ENCODE measurements at regions not wholly inside any gene's neighbourhood (a gene's known extent, or its start where the extent isn't known, plus 50 kb on each side); places are given as distances from the start of the nearest gene placed in this dataset.

DNA sequence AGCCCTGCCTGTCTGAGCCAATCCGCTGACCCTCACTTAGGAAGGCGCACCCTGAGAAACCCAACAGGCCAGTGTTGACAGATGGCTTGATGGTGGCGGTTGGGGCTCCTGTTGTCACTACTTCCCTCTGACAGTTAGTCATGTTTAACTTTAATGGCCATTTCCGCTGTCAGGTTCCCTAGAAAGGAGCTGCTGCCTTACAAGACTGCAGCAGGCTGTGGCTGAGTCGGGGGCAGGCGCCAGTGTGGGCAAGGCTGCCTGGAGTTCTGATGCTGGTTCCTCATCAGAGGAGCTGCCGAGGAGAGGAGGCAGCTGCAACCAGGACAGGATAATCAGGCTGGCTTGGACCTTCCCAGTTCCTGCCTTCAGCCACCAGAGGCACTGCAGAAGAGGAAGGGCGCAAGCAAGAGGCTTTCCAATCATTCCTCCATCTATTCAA, 223.2 kb upstream of the DYNLRB2 start:
- H3K4me1 ChIP-seq, result no peaks in the 10 kb centered on the region
- H3K36me3 ChIP-seq, result no peaks in the 10 kb centered on the region
- no peak overlapping the region for H3K4me3 ChIP-seq
- no peaks in the 10 kb centered on the region for H3K9me3 ChIP-seq
- 69% methylated on average over 8 of the region's 8 CpGs for WGBS
- intact Hi-C loops (cut with DNase I), result no loop called here
- H3K27me3 ChIP-seq, result no peaks in the 10 kb centered on the region
- H3K27ac ChIP-seq (replicated peaks in 1 of 4), result no peak overlapping the region
- no peak for DNase-seq (ENCODE audit: extremely low spot score)
- TF ChIP-seq EP300 (IDR thresholded peaks at IDR 0.05), result no peak
- no peak for TF ChIP-seq POLR2AphosphoS5 (IDR thresholded peaks at IDR 0.05)
- TF ChIP-seq, protein P1, sequence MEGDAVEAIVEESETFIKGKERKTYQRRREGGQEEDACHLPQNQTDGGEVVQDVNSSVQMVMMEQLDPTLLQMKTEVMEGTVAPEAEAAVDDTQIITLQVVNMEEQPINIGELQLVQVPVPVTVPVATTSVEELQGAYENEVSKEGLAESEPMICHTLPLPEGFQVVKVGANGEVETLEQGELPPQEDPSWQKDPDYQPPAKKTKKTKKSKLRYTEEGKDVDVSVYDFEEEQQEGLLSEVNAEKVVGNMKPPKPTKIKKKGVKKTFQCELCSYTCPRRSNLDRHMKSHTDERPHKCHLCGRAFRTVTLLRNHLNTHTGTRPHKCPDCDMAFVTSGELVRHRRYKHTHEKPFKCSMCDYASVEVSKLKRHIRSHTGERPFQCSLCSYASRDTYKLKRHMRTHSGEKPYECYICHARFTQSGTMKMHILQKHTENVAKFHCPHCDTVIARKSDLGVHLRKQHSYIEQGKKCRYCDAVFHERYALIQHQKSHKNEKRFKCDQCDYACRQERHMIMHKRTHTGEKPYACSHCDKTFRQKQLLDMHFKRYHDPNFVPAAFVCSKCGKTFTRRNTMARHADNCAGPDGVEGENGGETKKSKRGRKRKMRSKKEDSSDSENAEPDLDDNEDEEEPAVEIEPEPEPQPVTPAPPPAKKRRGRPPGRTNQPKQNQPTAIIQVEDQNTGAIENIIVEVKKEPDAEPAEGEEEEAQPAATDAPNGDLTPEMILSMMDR (IDR thresholded peaks at IDR 0.05), result no peak
- TF ChIP-seq POLR2A (IDR thresholded peaks at IDR 0.05; ENCODE audit: low read depth), result no peak

DNA sequence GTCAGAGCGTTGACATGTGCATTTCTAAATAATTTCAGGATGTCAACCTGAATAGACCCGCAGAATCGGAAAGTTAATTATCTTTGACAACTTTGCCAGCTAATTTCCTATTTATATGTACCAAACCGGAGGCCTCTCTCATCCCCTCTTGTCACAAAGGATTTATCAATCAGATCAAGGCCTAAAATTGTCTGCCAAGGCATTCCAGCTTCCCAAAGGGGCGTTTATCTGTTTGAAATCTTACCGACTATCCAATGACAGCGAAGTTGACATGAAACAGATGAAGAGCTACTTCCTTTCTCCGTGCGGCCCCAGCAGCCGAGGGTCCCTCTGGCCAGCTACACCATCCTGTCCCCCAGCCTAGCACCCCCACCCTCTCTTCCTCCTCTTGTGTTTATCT, 223.7 kb upstream of the DYNLRB2 start:
- Histone ChIP-seq H3K27ac (replicated peaks in 1 of 4) (no peak overlapping the region), H3K27me3 (no peaks in the 10 kb centered on the region), H3K9me3 (no peaks in the 10 kb centered on the region), H3K4me3 (no peak overlapping the region), H3K36me3 (no peaks in the 10 kb centered on the region), H3K4me1 (no peaks in the 10 kb centered on the region)
- intact Hi-C loops (cut with DNase I), result no loop called here
- no peak for DNase-seq (ENCODE audit: extremely low spot score)
- WGBS, result 62% methylated on average over 10 of the region's 10 CpGs
- no peak for TF ChIP-seq POLR2A (IDR thresholded peaks at IDR 0.05; ENCODE audit: low read depth)
- no peak for TF ChIP-seq POLR2AphosphoS5 (IDR thresholded peaks at IDR 0.05)
- TF ChIP-seq EP300 (IDR thresholded peaks at IDR 0.05), result no peak
- TF ChIP-seq, protein P1 (IDR thresholded peaks at IDR 0.05), result no peak

DNA sequence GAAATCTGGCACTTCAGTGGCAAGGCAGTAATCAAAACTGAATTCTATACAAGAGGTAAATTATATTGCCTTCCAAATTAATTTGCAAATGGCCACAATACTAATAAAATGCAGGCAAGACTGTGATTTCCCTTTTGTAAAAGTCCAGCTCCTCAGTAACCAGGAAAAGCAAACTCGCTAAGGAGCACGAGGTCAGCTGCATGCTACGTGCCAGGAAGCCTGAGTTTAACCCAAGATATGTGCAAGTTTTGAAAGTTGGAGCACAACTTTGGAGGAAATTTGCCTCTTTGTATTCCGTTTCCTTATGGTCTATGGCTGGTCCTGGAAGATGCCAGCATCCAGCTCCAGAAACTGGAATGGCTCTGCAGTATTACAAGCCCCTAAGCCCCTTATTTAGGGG, 226.8 kb upstream of the DYNLRB2 start:
- Histone ChIP-seq H3K27me3 (no peaks in the 10 kb centered on the region), H3K36me3 (no peaks in the 10 kb centered on the region), H3K4me3 (no peak overlapping the region), H3K27ac (replicated peaks in 1 of 4) (no peak overlapping the region), H3K9me3 (no peaks in the 10 kb centered on the region), H3K4me1 (no peaks in the 10 kb centered on the region)
- WGBS, result 63% methylated on average over 4 of the region's 4 CpGs
- intact Hi-C loops (cut with DNase I), result no loop called here
- no peak for TF ChIP-seq POLR2A (IDR thresholded peaks at IDR 0.05; ENCODE audit: low read depth)
- TF ChIP-seq POLR2AphosphoS5 (IDR thresholded peaks at IDR 0.05), result no peak
- no peak for TF ChIP-seq EP300 (IDR thresholded peaks at IDR 0.05)
- no peak for DNase-seq (ENCODE audit: extremely low spot score)

- no peak for DNase-seq (ENCODE audit: extremely low spot score)
- no peaks in the 10 kb centered on the region for H3K36me3 ChIP-seq
Measured at GRCh38 chr16:80309178-80309577, 231.6 kb upstream of the DYNLRB2 start.

GRCh38 chr16:80305410-80305809, 235.4 kb upstream of the DYNLRB2 start:
- intact Hi-C loops (cut with DNase I), result no loop called here
- H3K36me3 ChIP-seq, result no peaks in the 10 kb centered on the region
- no peaks in the 10 kb centered on the region for H3K27me3 ChIP-seq
- H3K4me1 ChIP-seq, result peaks cover 0 to 11% (median 5%) of the 10 kb centered on the region in 4 donors
- WGBS, result 83% methylated on average over 2 of the region's 2 CpGs
- no peak for DNase-seq (ENCODE audit: extremely low spot score)
- H3K4me3 ChIP-seq, result no peak overlapping the region
- H3K27ac ChIP-seq (replicated peaks in 1 of 4), result no peak overlapping the region
- no peaks in the 10 kb centered on the region for H3K9me3 ChIP-seq
- no peak for TF ChIP-seq EP300 (IDR thresholded peaks at IDR 0.05)
- no peak for TF ChIP-seq POLR2AphosphoS5 (IDR thresholded peaks at IDR 0.05)

More at GRCh38 chr16:80309178-80309577, 231.6 kb upstream of the DYNLRB2 start:
- H3K4me1 ChIP-seq, result no peaks in the 10 kb centered on the region
- H3K27me3 ChIP-seq, result no peaks in the 10 kb centered on the region
- WGBS, result 68% methylated on average over 3 of the region's 3 CpGs
- no peak overlapping the region for H3K4me3 ChIP-seq
- TF ChIP-seq, protein P1 (IDR thresholded peaks at IDR 0.05), result no peak
- no peak for TF ChIP-seq POLR2A (IDR thresholded peaks at IDR 0.05; ENCODE audit: low read depth)
- no peak for TF ChIP-seq EP300 (IDR thresholded peaks at IDR 0.05)
- no peak for TF ChIP-seq POLR2AphosphoS5 (IDR thresholded peaks at IDR 0.05)
- H3K9me3 ChIP-seq, result no peaks in the 10 kb centered on the region
- intact Hi-C loops (cut with DNase I), result no loop called here
- H3K27ac ChIP-seq (replicated peaks in 1 of 4), result no peak overlapping the region

DNA sequence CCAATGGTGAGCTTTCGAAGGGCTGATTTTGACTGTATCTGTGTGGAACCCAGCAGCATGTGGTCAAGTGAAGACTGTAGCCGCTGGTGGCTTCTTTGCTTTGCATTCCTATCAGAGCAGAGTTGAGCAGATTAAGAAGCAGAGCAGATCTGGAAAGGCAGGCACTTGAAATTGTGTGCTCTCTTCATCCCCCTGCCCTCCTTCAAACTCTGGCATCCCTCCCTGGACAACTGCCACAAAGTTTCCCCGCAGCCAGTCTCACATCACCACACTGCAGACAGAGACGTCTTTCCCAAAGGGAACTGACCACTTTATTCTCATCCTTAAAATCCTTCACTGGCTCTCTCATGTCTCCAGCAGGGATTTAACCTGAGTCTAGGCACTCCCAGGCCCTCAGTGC, 237.1 kb upstream of the DYNLRB2 start:
- intact Hi-C loops (cut with DNase I), result no loop called here
- no peak for TF ChIP-seq POLR2A (IDR thresholded peaks at IDR 0.05; ENCODE audit: low read depth)
- no peak for TF ChIP-seq POLR2AphosphoS5 (IDR thresholded peaks at IDR 0.05)
- no peak for TF ChIP-seq EP300 (IDR thresholded peaks at IDR 0.05)
- TF ChIP-seq, protein P1 (IDR thresholded peaks at IDR 0.05), result no peak
- WGBS, result 56% methylated on average over 4 of the region's 4 CpGs

More for the DNA sequence above, 237.1 kb upstream of the DYNLRB2 start:
- H3K36me3 ChIP-seq, result no peaks in the 10 kb centered on the region
- H3K27ac ChIP-seq (replicated peaks in 1 of 4), result no peak overlapping the region
- peaks cover 0 to 26% (median 13%) of the 10 kb centered on the region in 4 donors for H3K4me1 ChIP-seq
- no peaks in the 10 kb centered on the region for H3K9me3 ChIP-seq
- no peaks in the 10 kb centered on the region for H3K27me3 ChIP-seq
- H3K4me3 ChIP-seq, result no peak overlapping the region
- DNase-seq (ENCODE audit: extremely low spot score), result no peak

All from esophagus muscularis mucosa (tissue), 4 donors.